ENCODE measurements at regions not wholly inside any gene's neighbourhood (a gene's known extent, or its start where the extent isn't known, plus 50 kb on each side); places are given as distances from the start of the nearest gene placed in this dataset.
A peak's percentile ranks its signal among the peaks of the same experiment; 100 is the strongest.

- Histone ChIP-seq H3K4ac (ENCODE audit: low read depth, low read length) (no peak overlapping the region), H4K8ac (ENCODE audit: low read depth in 2 of 2, low read length in 2 of 2) (no peak overlapping the region), H2BK5ac (ENCODE audit: low read depth, low read length, poor library complexity, severe bottlenecking) (no peak overlapping the region), H3K4me3 (ENCODE audit: insufficient read depth, low read depth, low read length) (no peak overlapping the region), H4K20me1 (ENCODE audit: insufficient read depth, low read length) (no peaks in the 10 kb centered on the region), H3K27me3 (ENCODE audit: control insufficient read depth, insufficient read depth, low read length) (no peaks in the 10 kb centered on the region), H2BK15ac (ENCODE audit: low read depth, low read length) (no peak overlapping the region), H2AFZ (replicated peaks; ENCODE audit: low read length, poor library complexity) (no peak overlapping the region), H3K23ac (ENCODE audit: low read depth, low read length) (no peak overlapping the region), H3K9me3 (ENCODE audit: control insufficient read depth, insufficient read depth, low read length) (no peaks in the 10 kb centered on the region), H4K5ac (ENCODE audit: low read depth, low read length) (no peak overlapping the region), H2BK120ac (ENCODE audit: low read depth, low read length) (no peak overlapping the region), H3K4me2 (ENCODE audit: low read depth, low read length) (no peak overlapping the region), H4K91ac (ENCODE audit: insufficient read depth, low read depth, low read length) (no peak overlapping the region), H2AK5ac (ENCODE audit: low read depth, low read length) (no peak overlapping the region), H3K14ac (replicated peaks; ENCODE audit: low read depth, low read length) (no peak overlapping the region), H3K18ac (ENCODE audit: low read depth, low read length) (no peak overlapping the region), H3K9ac (ENCODE audit: low read depth, low read length) (no peak overlapping the region), H3K79me1 (ENCODE audit: low read depth in 1 of 2, low read length in 2 of 2) (no peaks in the 10 kb centered on the region), H2BK20ac (ENCODE audit: low read depth, low read length) (no peak overlapping the region), H3K56ac (ENCODE audit: extremely low read depth, insufficient read depth, low read length) (no peak overlapping the region; the same call in 1 of the 2 replicates), H3K27ac (ENCODE audit: insufficient read depth, low read length) (no peak overlapping the region), H3K36me3 (ENCODE audit: control insufficient read depth, insufficient read depth, low read length) (no peaks in the 10 kb centered on the region), H3K9me1 (ENCODE audit: insufficient read depth, low read length) (no peaks in the 10 kb centered on the region), H2AK9ac (replicated peaks; ENCODE audit: low read depth, low read length, poor library complexity) (no peak overlapping the region), H3K4me1 (ENCODE audit: control insufficient read depth, insufficient read depth, low read length) (no peaks in the 10 kb centered on the region)
- CTCF ChIA-PET, result no interaction called here
- ATAC-seq (ENCODE audit: low read depth) (no peak), DNase-seq (peak; percentile 35)
- BruUV-seq (replicated peaks), result no TSS peak
- no CpG with 5 or more reads among the region's 6 CpGs for WGBS, 2 experiments (ENCODE audit: extremely low coverage in 2 of 2, insufficient read length in 1 of 2)
- dilution Hi-C loops (cut with HindIII; ENCODE audit: low sequenced_read_pairs, unreplicated experiment) (no loop called here), intact Hi-C loops (cut with micrococcal nuclease) (no loop called here), in situ Hi-C loops (cut with MboI; ENCODE audit: low sequenced_read_pairs) (no loop called here)
- POLR2A ChIA-PET (ENCODE audit: unreplicated experiment), result no interaction called here
- no peak for TF ChIP-seq RAD21 (IDR thresholded peaks at IDR 0.05; ENCODE audit: low read length)
Observed at GRCh38 chr10:36730316-36730715, 395.1 kb upstream of the ANKRD30A start.

All from IMR-90 (cell line).